ENCODE measurements at regions not wholly inside any gene's neighbourhood (a gene's known extent, or its start where the extent isn't known, plus 50 kb on each side); places are given as distances from the start of the nearest gene placed in this dataset.

GRCh38 chr21:32192291-32193097 is 86.4 kb downstream of the MIS18A start:
- Histone ChIP-seq H3K36me3 (ENCODE audit: low read depth) (no peaks in the 10 kb centered on the region), H3K27ac (ENCODE audit: poor library complexity, severe bottlenecking) (no peak overlapping the region), H3K4me1 (ENCODE audit: insufficient read depth, poor library complexity, severe bottlenecking) (no peaks in the 10 kb centered on the region), H3K9me3 (ENCODE audit: severe bottlenecking) (no peaks in the 10 kb centered on the region), H3K4me3 (ENCODE audit: severe bottlenecking) (no peak overlapping the region), H3K27me3 (ENCODE audit: insufficient read depth, poor library complexity, severe bottlenecking) (no peaks in the 10 kb centered on the region)
- DNase-seq (ENCODE audit: low spot score), result no peak
- no peak for TF ChIP-seq CTCF (IDR thresholded peaks at IDR 0.05; ENCODE audit: poor library complexity, severe bottlenecking)
- no peak for ATAC-seq (ENCODE audit: low read depth)

DNA sequence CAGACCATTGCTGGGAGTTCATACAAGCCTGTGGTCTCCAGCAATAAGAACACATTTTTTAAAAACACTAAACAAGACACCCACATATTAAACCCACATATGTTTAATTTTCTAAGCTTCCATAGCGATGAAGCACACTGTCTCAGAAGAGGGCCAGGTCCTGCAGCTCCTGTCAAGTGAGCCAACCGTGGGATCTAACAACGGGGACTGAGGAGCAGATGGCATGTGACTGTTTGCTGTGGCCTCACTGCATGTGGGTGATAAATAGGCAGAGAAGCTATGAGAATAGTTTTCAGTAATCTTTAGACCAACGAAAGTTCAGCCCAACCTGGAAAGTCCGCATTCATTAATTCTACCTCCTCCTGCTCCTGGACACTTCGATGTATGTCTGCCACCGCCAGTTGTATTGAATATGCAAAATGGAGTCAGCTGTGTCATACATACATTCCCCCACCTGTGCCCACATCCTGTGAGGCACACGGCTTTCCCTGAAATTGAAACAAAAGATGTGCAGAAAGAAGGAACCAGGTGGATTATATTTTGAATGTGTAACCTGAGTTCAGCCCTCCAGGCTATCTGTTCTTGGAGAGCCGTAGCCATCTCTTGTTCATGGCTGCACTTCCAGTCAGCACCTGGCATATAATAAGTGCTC is 88.2 kb downstream of the MIS18A start:
- no peak for TF ChIP-seq CTCF (IDR thresholded peaks at IDR 0.05; ENCODE audit: poor library complexity, severe bottlenecking)
- no peaks in the 10 kb centered on the region for H3K36me3 ChIP-seq (ENCODE audit: low read depth)
- H3K4me3 ChIP-seq (ENCODE audit: severe bottlenecking), result no peak overlapping the region
- H3K4me1 ChIP-seq (ENCODE audit: insufficient read depth, poor library complexity, severe bottlenecking), result no peaks in the 10 kb centered on the region
- no peak for ATAC-seq (ENCODE audit: low read depth)
- DNase-seq (ENCODE audit: low spot score), result no peak
- H3K27me3 ChIP-seq (ENCODE audit: insufficient read depth, poor library complexity, severe bottlenecking), result no peaks in the 10 kb centered on the region
- H3K9me3 ChIP-seq (ENCODE audit: severe bottlenecking), result no peaks in the 10 kb centered on the region
- no peak overlapping the region for H3K27ac ChIP-seq (ENCODE audit: poor library complexity, severe bottlenecking)

DNA sequence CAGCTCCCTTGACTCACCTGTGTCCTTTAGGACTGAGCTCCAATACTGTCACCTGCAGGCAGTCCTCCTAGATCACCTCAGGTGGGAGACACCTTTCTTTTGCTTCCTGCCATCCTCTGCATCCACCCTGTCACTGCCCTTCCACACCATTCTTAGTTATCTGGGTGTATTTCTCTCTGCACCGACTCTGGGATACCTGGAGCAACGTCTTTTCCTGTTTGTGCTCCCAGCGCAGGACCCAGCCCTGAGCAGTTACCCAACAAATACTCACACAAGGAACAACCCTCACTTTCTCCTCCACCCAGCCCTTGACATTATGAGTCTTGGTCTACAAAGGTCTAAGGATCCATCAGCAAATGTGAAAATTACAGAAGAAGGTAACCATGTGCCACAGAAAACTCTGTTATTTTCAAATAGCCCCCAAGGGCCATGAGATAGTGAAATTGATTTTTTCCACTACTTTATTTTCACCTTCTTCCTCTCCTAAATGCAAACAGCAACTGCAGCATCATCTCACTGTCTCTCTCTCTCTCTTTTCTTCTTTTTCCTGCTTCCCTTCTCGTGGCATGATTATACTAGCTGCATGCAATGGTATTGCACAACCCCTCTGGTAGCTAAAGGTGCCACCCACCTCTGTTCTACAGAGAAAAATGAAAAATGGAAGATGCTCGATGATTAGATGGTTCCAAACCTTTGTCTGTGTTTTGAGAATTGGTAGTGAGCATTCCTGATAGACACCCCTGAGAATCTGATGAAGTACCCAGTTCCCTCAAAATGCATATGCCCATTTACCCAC is 89.0 kb downstream of the MIS18A start:
- DNase-seq (ENCODE audit: low spot score) (no peak), ATAC-seq (ENCODE audit: low read depth) (no peak)
- no peaks in the 10 kb centered on the region for H3K4me1 ChIP-seq (ENCODE audit: insufficient read depth, poor library complexity, severe bottlenecking)
- H3K27ac ChIP-seq (ENCODE audit: poor library complexity, severe bottlenecking), result no peak overlapping the region
- no peak overlapping the region for H3K4me3 ChIP-seq (ENCODE audit: severe bottlenecking)
- H3K9me3 ChIP-seq (ENCODE audit: severe bottlenecking), result no peaks in the 10 kb centered on the region
- H3K36me3 ChIP-seq (ENCODE audit: low read depth), result no peaks in the 10 kb centered on the region
- TF ChIP-seq CTCF (IDR thresholded peaks at IDR 0.05; ENCODE audit: poor library complexity, severe bottlenecking), result no peak
- H3K27me3 ChIP-seq (ENCODE audit: insufficient read depth, poor library complexity, severe bottlenecking), result no peaks in the 10 kb centered on the region

DNA sequence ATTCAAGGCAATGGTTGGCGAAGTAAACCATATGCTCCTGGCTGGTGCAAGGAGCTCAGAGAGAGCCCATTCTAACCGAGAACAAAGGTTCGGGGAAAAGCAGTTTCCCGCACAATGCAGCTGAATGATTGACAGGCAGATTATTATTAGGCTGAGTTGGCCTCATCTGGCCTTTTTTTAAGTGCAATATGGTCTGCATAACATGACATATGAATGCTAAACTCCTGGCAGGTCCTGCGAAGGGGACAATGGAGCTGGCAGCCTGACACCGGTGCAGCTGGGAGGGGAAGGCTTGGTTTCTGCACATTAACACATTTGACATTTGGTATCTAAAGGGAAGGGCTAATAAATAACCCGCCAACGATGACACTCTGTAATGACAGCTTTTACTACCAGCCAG is 92.0 kb downstream of the MIS18A start:
- H3K9me3 ChIP-seq (ENCODE audit: severe bottlenecking), result no peaks in the 10 kb centered on the region
- no peak overlapping the region for H3K27ac ChIP-seq (ENCODE audit: poor library complexity, severe bottlenecking)
- TF ChIP-seq CTCF (IDR thresholded peaks at IDR 0.05; ENCODE audit: poor library complexity, severe bottlenecking), result no peak
- DNase-seq (ENCODE audit: low spot score), result no peak
- no peaks in the 10 kb centered on the region for H3K4me1 ChIP-seq (ENCODE audit: insufficient read depth, poor library complexity, severe bottlenecking)
- ATAC-seq (ENCODE audit: low read depth), result no peak
- no peaks in the 10 kb centered on the region for H3K36me3 ChIP-seq (ENCODE audit: low read depth)
- no peak overlapping the region for H3K4me3 ChIP-seq (ENCODE audit: severe bottlenecking)
- no peaks in the 10 kb centered on the region for H3K27me3 ChIP-seq (ENCODE audit: insufficient read depth, poor library complexity, severe bottlenecking)
